ENCODE measurements at regions not wholly inside any gene's neighbourhood (a gene's known extent, or its start where the extent isn't known, plus 50 kb on each side); places are given as distances from the start of the nearest gene placed in this dataset.

- Histone ChIP-seq H3K27me3 (no peaks in the 10 kb centered on the region), H3K27ac (no peak overlapping the region), H3K9me3 (no peaks in the 10 kb centered on the region), H3K36me3 (no peaks in the 10 kb centered on the region), H3K4me3 (no peak overlapping the region), H3K4me1 (no peaks in the 10 kb centered on the region)
- DNase-seq (ENCODE audit: low spot score in 2 of 2), result no peak
- TF ChIP-seq POLR2A (IDR thresholded peaks at IDR 0.05), result no peak
- TF ChIP-seq EP300 (IDR thresholded peaks at IDR 0.05), result no peak
- TF ChIP-seq POLR2AphosphoS5 (IDR thresholded peaks at IDR 0.05), result no peak
These were observed 623.3 kb upstream of the TMPRSS15 start for GRCh38 chr21:19026911-19027310.

- no peak overlapping the region for H3K27ac ChIP-seq
- no peaks in the 10 kb centered on the region for H3K36me3 ChIP-seq
- H3K9me3 ChIP-seq, result no peaks in the 10 kb centered on the region
- H3K27me3 ChIP-seq, result no peaks in the 10 kb centered on the region
- 68% methylated on average over 2 of the region's 2 CpGs for WGBS
- no peak overlapping the region for H3K4me3 ChIP-seq
- no peaks in the 10 kb centered on the region for H3K4me1 ChIP-seq
- DNase-seq (ENCODE audit: low spot score in 2 of 2), result no peak
- TF ChIP-seq EP300 (IDR thresholded peaks at IDR 0.05) (no peak), POLR2A (IDR thresholded peaks at IDR 0.05) (no peak), CTCF (IDR thresholded peaks at IDR 0.05) (no peak), POLR2AphosphoS5 (IDR thresholded peaks at IDR 0.05) (no peak)
These were observed 626.2 kb upstream of the TMPRSS15 start for GRCh38 chr21:19029816-19030215.

- WGBS, result 81% methylated on average over 1 of the region's 1 CpG
- Histone ChIP-seq H3K27me3 (no peaks in the 10 kb centered on the region), H3K9me3 (no peaks in the 10 kb centered on the region), H3K36me3 (no peaks in the 10 kb centered on the region), H3K27ac (no peak overlapping the region), H3K4me1 (no peaks in the 10 kb centered on the region), H3K4me3 (no peak overlapping the region)
- no peak for TF ChIP-seq POLR2A (IDR thresholded peaks at IDR 0.05)
- TF ChIP-seq POLR2AphosphoS5 (IDR thresholded peaks at IDR 0.05), result no peak
- TF ChIP-seq CTCF (IDR thresholded peaks at IDR 0.05), result no peak
- TF ChIP-seq EP300 (IDR thresholded peaks at IDR 0.05), result no peak
- DNase-seq (ENCODE audit: low spot score in 2 of 2), result no peak
These were observed 628.4 kb upstream of the TMPRSS15 start for GRCh38 chr21:19031953-19032352.

- no peak for TF ChIP-seq CTCF (IDR thresholded peaks at IDR 0.05)
- TF ChIP-seq EP300 (IDR thresholded peaks at IDR 0.05), result no peak
- TF ChIP-seq POLR2AphosphoS5 (IDR thresholded peaks at IDR 0.05), result no peak
- no peak for TF ChIP-seq POLR2A (IDR thresholded peaks at IDR 0.05)
- H3K27me3 ChIP-seq, result no peaks in the 10 kb centered on the region
- no peak for DNase-seq (ENCODE audit: low spot score in 2 of 2)
- H3K36me3 ChIP-seq, result no peaks in the 10 kb centered on the region
- H3K4me3 ChIP-seq, result no peak overlapping the region
- no peaks in the 10 kb centered on the region for H3K4me1 ChIP-seq
- 52% methylated on average over 4 of the region's 4 CpGs for WGBS
- no peak overlapping the region for H3K27ac ChIP-seq
- H3K9me3 ChIP-seq, result no peaks in the 10 kb centered on the region
These were observed 630.5 kb upstream of the TMPRSS15 start for GRCh38 chr21:19034041-19034440.

GRCh38 chr21:19034560-19034959, 631.0 kb upstream of the TMPRSS15 start:
- Histone ChIP-seq H3K9me3 (no peaks in the 10 kb centered on the region), H3K36me3 (no peaks in the 10 kb centered on the region), H3K27me3 (no peaks in the 10 kb centered on the region), H3K4me3 (no peak overlapping the region), H3K4me1 (no peaks in the 10 kb centered on the region), H3K27ac (no peak overlapping the region)
- no peak for DNase-seq (ENCODE audit: low spot score in 2 of 2)
- WGBS, result 60% methylated on average over 2 of the region's 2 CpGs
- TF ChIP-seq POLR2AphosphoS5 (IDR thresholded peaks at IDR 0.05) (no peak), CTCF (IDR thresholded peaks at IDR 0.05) (no peak)

- WGBS, result 55% methylated on average over 2 of the region's 2 CpGs
These were observed 642.3 kb upstream of the TMPRSS15 start for GRCh38 chr21:19045876-19046275.

More at GRCh38 chr21:19045876-19046275, 642.3 kb upstream of the TMPRSS15 start:
- no peaks in the 10 kb centered on the region for H3K27me3 ChIP-seq
- TF ChIP-seq EP300 (IDR thresholded peaks at IDR 0.05) (no peak), POLR2AphosphoS5 (IDR thresholded peaks at IDR 0.05) (no peak), POLR2A (IDR thresholded peaks at IDR 0.05) (no peak), CTCF (IDR thresholded peaks at IDR 0.05) (no peak)
- H3K36me3 ChIP-seq, result no peaks in the 10 kb centered on the region
- H3K4me1 ChIP-seq, result no peaks in the 10 kb centered on the region
- H3K27ac ChIP-seq, result no peak overlapping the region
- H3K9me3 ChIP-seq, result peaks cover 5% of the 10 kb centered on the region
- DNase-seq (ENCODE audit: low spot score in 2 of 2), result no peak
- no peak overlapping the region for H3K4me3 ChIP-seq
